GM18519 (cell line): ENCODE measurements at regions not wholly inside any gene's neighbourhood (a gene's known extent, or its start where the extent isn't known, plus 50 kb on each side); places are given as distances from the start of the nearest gene placed in this dataset.
A peak's percentile ranks its signal among the peaks of the same experiment; 100 is the strongest.

ENCODE experiments used
- ATAC-seq: cut with Tn5 transposase; IDR thresholded peaks from one replicate; pipeline ENCODE4 v1.9.1; 2021; ENCODE audit warnings: mild to moderate bottlenecking, moderate library complexity; ENCODE audit not compliant: unreplicated experiment, low FRiP score

- ATAC-seq, result no peak
Measured at GRCh38 chr10:61160253-61160652, 216.3 kb upstream of the RHOBTB1 start.

- no peak for ATAC-seq
Measured at GRCh38 chr10:61159253-61159652, 215.3 kb upstream of the RHOBTB1 start.

DNA sequence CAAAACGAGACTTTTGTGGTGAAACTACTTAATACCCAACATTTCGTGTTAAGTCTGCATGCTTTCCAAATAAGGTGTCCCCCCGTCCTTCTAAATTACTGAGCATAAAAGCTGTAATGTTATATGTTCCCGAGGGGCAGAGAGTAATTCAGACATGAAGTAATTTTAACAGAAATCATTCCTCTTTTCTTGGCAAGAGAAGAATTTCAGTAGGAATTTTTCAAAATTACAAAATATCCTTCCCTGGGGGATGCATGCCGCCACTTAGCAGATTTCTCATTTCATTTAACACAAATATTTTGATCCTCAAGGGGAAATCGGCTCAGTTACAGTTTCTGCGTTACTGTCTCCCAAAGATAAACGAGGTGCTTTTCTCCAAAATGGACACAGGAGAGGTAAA lies 213.2 kb upstream of the RHOBTB1 start:
- ATAC-seq, result no peak

DNA sequence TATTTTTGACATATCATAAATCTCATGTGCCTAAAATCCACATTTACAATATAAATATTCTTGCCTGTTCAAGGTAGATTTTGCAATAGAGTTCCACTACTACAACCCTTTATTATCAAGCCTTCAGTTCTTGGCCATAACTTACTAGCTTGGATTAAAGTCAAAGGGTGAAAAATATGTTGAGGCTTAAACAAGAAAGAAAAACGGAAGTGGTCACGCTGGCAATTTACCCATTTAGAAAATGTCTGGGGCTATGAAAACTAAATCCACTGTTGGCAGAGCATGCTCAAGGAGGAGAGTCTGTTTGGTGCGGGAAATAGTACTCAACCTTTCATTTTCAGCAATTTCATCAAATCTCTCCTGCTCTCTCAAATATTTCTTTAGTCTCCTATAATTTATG lies 209.8 kb upstream of the RHOBTB1 start:
- no peak for ATAC-seq

DNA sequence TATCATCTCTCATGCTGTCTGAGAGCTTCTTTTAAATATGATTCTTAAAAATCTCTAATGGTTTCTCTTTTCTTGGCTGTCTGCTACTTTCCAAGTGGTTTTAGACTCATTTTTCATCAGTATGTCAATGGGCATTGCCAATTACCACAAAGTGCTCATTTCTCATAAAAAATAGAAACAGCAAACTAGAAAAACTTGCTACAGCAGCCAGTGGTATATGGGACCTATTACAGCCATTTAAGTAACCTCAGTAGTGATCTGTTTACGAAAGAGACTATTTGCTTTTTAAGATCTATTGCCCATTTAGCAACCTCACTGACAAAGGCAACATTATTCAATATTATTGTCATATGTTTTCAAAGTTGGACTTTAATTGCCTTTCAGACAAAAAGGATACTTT lies 207.1 kb upstream of the RHOBTB1 start:
- no peak for ATAC-seq

DNA sequence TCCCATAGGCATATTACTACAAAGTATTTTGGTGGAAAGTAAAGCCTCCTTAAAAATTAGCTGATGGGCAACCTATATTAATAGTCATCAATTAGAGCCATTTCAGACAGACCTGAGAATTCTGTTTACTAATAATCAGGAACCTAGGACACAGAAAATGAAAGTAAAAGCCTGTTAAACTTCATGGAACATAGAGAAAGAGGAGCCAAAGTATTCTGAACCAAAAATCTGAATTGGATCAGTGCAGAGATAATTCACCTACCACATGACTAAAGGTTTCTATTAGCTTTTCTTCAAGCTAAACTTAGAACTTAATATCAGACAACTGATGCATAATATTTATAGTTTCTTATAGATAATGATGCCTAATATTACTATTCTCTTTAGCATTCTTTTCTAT lies 204.5 kb upstream of the RHOBTB1 start:
- no peak for ATAC-seq

DNA sequence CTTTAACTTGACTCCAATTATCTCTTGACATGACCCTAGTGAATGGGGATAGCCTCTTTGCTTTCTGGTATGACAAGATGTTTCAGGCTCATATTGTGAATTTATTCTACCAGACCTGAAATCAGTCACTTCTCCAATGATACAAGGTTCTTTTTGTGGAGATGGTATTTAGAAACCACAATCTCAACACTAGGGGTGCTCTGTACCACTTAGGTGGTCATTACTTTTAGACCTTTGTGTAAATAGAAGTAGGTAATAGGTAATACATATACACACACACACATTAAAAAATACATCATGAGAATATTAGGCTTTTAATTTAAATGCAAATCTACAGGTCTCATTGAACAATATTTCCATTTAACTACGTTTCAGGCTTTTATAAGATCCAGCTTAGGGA lies 199.0 kb upstream of the RHOBTB1 start:
- ATAC-seq, result no peak

DNA sequence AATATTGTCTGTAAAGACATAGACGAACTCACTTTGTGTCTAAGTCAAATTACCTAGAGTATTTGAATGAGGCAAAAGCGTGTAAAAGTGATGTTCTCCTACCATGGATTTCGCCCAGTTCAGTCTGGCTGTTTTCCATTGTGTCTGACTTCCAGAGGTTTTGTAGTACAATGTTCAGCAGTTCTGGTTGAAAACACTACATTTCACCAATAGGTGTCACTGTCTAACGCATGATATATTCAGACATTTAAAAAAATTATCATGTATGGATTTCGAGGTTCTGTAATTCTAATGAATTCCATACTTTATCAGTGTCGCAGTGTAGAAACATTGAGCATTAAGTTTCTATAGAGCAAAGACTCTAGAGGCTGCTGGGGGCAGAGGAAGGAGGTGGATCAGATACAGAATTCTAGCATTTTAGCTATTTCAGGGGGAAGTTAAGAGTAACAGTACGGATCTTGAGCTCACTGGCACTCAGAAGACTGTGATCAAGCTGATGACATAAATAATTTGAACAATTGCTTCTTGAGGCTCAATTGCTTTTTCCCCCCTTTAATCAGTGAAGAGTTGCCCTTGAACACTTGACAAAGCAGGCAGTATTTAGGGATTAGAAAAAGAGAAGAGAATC lies 196.9 kb upstream of the RHOBTB1 start:
- peak; percentile 59 for ATAC-seq

GRCh38 chr10:61139592-61139953 lies 195.6 kb upstream of the RHOBTB1 start:
- ATAC-seq, result no peak

- no peak for ATAC-seq
Measured at GRCh38 chr10:61138708-61139591, 195.0 kb upstream of the RHOBTB1 start.

- ATAC-seq, result no peak
Measured at GRCh38 chr10:61136139-61136538, 192.2 kb upstream of the RHOBTB1 start.

DNA sequence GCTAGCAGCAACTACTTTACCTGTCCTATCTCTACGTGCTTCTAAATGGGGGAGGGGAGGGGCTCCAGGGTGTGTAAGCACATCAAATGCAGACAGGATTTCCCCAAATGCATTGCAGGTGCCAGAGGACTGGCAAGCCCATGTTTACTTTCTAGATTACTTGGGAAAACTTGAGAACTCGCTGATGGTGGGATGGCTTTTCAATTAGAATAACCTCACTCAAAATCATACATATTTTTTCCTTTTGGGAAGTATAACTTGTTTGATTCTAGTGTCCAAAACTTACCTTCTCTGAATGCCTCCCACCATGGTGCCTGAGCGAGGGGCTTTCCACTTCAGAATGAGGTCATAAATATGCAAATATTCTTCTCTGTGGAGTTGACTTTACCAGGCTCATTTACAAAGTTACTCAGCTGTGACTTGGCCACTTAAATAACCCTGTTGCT lies 191.3 kb upstream of the RHOBTB1 start:
- peak; percentile 97 for ATAC-seq

DNA sequence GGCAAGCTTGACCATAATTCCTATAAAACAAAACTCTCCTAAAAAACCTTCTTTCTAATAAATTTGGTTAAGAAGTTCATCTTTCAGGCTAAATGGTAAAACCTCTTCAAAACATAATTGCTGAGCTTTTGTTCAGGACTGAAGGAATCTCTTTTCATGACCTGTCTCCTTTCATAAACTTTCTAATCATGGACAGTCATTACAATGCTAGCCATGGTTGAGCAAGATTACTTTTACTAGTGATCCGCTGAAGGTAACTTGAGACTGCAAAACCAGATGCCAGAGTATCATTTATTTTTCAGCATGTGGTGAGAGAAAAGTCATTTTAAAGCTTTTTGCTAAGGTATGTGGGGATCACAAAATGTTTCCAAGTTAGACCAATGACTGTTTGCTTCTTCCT lies 186.4 kb upstream of the RHOBTB1 start:
- ATAC-seq, result no peak

GRCh38 chr10:61128196-61128595 lies 184.2 kb upstream of the RHOBTB1 start:
- ATAC-seq, result no peak

- ATAC-seq, result peak; percentile 77
Measured at GRCh38 chr10:61125560-61126170, 181.7 kb upstream of the RHOBTB1 start.

DNA sequence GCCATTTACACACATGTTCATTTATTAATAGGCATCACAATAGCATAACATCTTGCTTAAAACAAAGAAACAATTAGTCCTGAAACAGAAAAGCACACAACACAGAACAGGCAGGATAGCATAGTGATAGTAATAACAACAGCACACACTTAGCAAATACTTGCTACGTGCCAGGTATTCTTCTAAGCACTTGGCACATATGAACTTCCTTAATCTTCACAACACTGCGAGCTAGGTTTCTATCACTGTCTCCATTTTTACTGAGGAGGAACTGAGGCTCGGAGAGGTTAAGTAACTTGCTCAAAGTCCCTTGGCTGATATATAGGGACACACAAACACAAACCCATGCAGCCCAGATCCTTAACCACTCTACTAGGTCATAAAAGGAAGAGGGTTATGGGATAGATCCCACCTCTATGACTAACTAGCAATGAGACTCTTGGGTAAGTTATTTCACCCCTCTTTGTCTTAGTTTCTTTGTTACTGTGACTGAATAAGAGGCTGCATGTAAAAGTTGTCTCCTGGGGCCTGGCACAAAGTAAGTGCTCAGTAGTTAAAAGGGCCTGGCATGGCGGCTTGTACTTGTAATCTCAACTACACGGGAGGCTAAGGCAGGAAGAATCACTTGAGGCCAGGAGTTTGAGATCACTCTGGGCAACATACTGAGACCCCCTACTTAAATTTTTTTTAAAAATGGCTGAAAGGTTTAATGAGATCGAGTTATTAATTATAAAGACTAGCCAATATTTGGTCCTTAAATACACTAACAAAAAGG lies 181.0 kb upstream of the RHOBTB1 start:
- no peak for ATAC-seq

GRCh38 chr10:61120805-61121204 lies 176.8 kb upstream of the RHOBTB1 start:
- peak; percentile 70 for ATAC-seq

DNA sequence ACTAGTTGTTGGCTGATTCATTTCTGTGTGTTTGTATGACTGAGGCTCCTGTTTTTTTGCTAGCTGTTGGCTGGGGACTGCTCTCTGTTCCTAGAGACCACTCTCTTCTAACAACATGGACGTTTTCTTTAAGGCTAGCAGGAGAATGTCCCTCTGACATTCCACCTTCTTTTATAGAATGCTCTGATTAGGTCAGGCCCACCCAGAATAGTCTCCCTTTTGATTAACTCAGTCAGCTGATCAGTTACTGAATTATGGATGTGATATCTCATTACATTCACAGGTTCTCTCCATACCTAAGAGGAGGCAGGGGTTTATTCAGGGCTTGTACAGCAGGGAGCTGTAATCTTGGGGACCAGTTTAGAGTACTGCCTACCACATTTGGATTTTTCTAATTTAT lies 175.6 kb upstream of the RHOBTB1 start:
- ATAC-seq, result no peak

- ATAC-seq, result no peak
Measured at GRCh38 chr10:61115897-61116296, 171.9 kb upstream of the RHOBTB1 start.

DNA sequence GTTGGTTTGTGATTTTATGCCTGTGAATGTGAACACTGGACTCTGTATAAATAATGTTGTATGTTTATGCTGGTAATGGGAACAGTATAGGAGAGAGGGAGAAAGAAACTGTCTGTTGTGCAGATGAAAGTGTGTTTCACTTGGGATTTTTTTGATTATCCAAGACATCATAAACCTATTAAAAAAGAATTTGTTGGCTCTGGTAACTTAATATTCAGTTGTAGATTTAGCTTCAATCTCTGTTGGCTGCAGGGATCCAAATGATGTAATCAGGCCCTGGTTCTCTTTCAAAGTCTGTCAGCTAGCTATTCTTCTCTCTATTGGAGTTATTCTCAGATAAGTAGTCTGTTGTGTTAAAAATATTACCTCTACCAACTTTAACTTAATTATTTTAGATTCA lies 168.8 kb upstream of the RHOBTB1 start:
- no peak for ATAC-seq

GRCh38 chr10:61110936-61111335 lies 167.0 kb upstream of the RHOBTB1 start:
- ATAC-seq, result no peak
